GM12878 (cell line): ENCODE measurements at regions not wholly inside any gene's neighbourhood (a gene's known extent, or its start where the extent isn't known, plus 50 kb on each side); places are given as distances from the start of the nearest gene placed in this dataset.

Source experiments
- CREB1 ChIP-seq: IDR thresholded peaks from 2 replicates; pipeline ENCODE4 v1.6.1; 2012; ENCODE audit warnings: low read depth, mild to moderate bottlenecking, inconsistent platforms
- ESRRA ChIP-seq: IDR thresholded peaks from 2 replicates; pipeline ENCODE4 v1.6.1; 2012; ENCODE audit warnings: mild to moderate bottlenecking, low read length, improper control_type of control experiment
- HCFC1 ChIP-seq: fragments of 150-350 bp; IDR thresholded peaks from 2 replicates; pipeline ENCODE4 v1.6.1; 2014; ENCODE audit warnings: low read length
- HDAC6 ChIP-seq: fragments of 200-600 bp; sonication (generic); IDR thresholded peaks from one replicate; pipeline ENCODE4 v1.8.0; 2017; ENCODE audit warnings: antibody characterized with exemption; ENCODE audit not compliant: unreplicated experiment
- POLR2A ChIP-seq: IDR thresholded peaks from 2 replicates; pipeline ENCODE4 v1.6.1; 2011; ENCODE audit warnings: low read depth, mild to moderate bottlenecking, low read length
- SIN3A ChIP-seq: IDR thresholded peaks from 2 replicates; pipeline ENCODE4 v1.6.1; 2012; ENCODE audit warnings: low read depth, low read length, improper control_type of control experiment
- SMC3 ChIP-seq: IDR thresholded peaks from 2 replicates; pipeline ENCODE4 v1.6.1; 2011; ENCODE audit warnings: low read length, improper control_type of control experiment, borderline replicate concordance
- TAF1 ChIP-seq: IDR thresholded peaks from 2 replicates; pipeline ENCODE4 v1.6.1; 2011; ENCODE audit warnings: mild to moderate bottlenecking, low read depth, low read length, borderline replicate concordance
- TARDBP ChIP-seq: IDR thresholded peaks from 2 replicates; pipeline ENCODE4 v1.6.1; 2016; ENCODE audit warnings: borderline replicate concordance
- WRNIP1 ChIP-seq: IDR thresholded peaks from 2 replicates; pipeline ENCODE4 v1.6.1; 2011; ENCODE audit warnings: low read depth, low read length, improper control_type of control experiment, borderline replicate concordance
- YBX1 ChIP-seq: fragments of 450-650 bp; IDR thresholded peaks from 2 replicates; pipeline ENCODE4 v1.6.1; 2016; ENCODE audit warnings: antibody characterized with exemption
- ZNF24 ChIP-seq: fragments of 450-650 bp; IDR thresholded peaks from 2 replicates; pipeline ENCODE4 v1.6.1; 2017; ENCODE audit warnings: antibody characterized with exemption, mild to moderate bottlenecking
- TF ChIP-seq, protein P1 (sequence below), 3 experiments: IDR thresholded peaks in 2 of 3; conservative IDR thresholded peaks in 1 of 3; 2 replicates each; pipeline ENCODE4 v1.5.1; 2011; ENCODE audit warnings: low read depth in 3 of 3, low read length in 3 of 3, mild to moderate bottlenecking in 3 of 3, control low read depth in 2 of 3, moderate library complexity in 2 of 3, inconsistent platforms in 1 of 3, mixed read lengths in 1 of 3; ENCODE audit not compliant: control insufficient read depth in 2 of 3, insufficient read depth in 1 of 3; ENCODE audit errors: extremely low read depth in 1 of 3
- TF ChIP-seq, protein P2 (sequence below): fragments of 450-650 bp; IDR thresholded peaks from 2 replicates; pipeline ENCODE4 v1.6.1; 2017; ENCODE audit warnings: mild to moderate bottlenecking

DNA sequence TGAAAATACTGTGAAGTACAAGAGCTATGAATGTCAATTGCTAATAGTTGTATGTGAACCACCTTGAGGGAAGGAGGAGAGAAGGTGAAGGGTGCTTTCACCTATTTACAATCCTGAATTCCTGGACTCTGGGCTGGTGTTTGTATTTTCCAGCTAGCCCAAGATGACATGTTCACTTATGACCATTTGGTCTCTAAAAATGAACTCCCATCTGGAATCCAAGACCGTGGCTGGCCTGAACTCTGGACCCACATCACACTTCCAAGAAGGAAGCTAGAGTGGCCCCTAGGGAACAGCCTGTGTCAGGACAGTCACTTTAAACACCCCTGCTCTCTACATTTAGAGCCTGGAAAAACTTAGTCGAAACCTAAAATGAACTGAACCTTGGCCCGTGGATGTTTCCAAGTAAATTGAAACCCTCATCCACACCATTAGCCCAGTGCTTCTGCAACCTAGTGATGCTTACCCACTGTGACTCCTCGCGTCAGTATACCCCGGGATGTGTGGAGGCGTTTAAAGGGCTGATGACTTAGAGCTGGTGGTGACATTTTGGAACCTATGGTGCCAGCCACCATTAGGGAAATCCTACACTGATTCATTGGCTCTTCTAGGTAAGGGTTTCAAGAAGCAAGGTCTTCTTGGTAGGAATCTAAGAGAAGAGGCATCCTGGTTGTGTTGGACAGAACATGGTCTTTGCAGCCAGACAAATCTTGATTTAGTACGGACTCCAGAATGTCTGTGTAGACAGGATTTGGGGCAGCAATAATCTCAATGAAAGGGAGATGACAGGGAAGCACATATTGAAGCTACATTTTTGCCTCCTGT lies 171.5 kb upstream of the IRF2BP2 start:
- no peak for TF ChIP-seq TARDBP
- no peak for TF ChIP-seq POLR2A
- TF ChIP-seq, protein P1, sequence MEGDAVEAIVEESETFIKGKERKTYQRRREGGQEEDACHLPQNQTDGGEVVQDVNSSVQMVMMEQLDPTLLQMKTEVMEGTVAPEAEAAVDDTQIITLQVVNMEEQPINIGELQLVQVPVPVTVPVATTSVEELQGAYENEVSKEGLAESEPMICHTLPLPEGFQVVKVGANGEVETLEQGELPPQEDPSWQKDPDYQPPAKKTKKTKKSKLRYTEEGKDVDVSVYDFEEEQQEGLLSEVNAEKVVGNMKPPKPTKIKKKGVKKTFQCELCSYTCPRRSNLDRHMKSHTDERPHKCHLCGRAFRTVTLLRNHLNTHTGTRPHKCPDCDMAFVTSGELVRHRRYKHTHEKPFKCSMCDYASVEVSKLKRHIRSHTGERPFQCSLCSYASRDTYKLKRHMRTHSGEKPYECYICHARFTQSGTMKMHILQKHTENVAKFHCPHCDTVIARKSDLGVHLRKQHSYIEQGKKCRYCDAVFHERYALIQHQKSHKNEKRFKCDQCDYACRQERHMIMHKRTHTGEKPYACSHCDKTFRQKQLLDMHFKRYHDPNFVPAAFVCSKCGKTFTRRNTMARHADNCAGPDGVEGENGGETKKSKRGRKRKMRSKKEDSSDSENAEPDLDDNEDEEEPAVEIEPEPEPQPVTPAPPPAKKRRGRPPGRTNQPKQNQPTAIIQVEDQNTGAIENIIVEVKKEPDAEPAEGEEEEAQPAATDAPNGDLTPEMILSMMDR (IDR thresholded peaks at IDR 0.05 in 2 of 3, conservative IDR thresholded peaks at IDR 0.05 in 1 of 3; ENCODE audit: control insufficient read depth in 2 of 3, extremely low read depth in 1 of 3, insufficient read depth in 1 of 3, low read depth in 3 of 3, low read length in 3 of 3): no peak
- no peak for TF ChIP-seq TAF1
- TF ChIP-seq WRNIP1: no peak
- no peak for TF ChIP-seq SMC3
- no peak for TF ChIP-seq ZNF24
- TF ChIP-seq SIN3A: no peak
- no peak for TF ChIP-seq CREB1
- TF ChIP-seq, protein P2, sequence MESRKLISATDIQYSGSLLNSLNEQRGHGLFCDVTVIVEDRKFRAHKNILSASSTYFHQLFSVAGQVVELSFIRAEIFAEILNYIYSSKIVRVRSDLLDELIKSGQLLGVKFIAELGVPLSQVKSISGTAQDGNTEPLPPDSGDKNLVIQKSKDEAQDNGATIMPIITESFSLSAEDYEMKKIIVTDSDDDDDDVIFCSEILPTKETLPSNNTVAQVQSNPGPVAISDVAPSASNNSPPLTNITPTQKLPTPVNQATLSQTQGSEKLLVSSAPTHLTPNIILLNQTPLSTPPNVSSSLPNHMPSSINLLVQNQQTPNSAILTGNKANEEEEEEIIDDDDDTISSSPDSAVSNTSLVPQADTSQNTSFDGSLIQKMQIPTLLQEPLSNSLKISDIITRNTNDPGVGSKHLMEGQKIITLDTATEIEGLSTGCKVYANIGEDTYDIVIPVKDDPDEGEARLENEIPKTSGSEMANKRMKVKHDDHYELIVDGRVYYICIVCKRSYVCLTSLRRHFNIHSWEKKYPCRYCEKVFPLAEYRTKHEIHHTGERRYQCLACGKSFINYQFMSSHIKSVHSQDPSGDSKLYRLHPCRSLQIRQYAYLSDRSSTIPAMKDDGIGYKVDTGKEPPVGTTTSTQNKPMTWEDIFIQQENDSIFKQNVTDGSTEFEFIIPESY: no peak
- TF ChIP-seq HDAC6: no peak
- no peak for TF ChIP-seq HCFC1
- TF ChIP-seq YBX1: no peak
- no peak for TF ChIP-seq ESRRA
